SK-N-SH (cell line): ENCODE measurements at regions not wholly inside any gene's neighbourhood (a gene's known extent, or its start where the extent isn't known, plus 50 kb on each side); places are given as distances from the start of the nearest gene placed in this dataset.

ENCODE experiments used
- CTCF ChIP-seq: fragments of 200-600 bp; sonication (generic); IDR thresholded peaks from 2 replicates; pipeline ENCODE4 v1.6.1; 2017; ENCODE audit warnings: antibody characterized with exemption, mild to moderate bottlenecking, moderate library complexity
- ELF1 ChIP-seq: IDR thresholded peaks from 2 replicates; pipeline ENCODE4 v1.4.0; 2012
- POLR2AphosphoS5 ChIP-seq: IDR thresholded peaks from 2 replicates; pipeline ENCODE4 v1.6.1; 2012; ENCODE audit warnings: low read depth, low read length
- TCF12 ChIP-seq: IDR thresholded peaks from 2 replicates; pipeline ENCODE4 v1.4.0; 2012
- USF2 ChIP-seq: fragments of 150-350 bp; IDR thresholded peaks from 2 replicates; pipeline ENCODE4 v1.6.1; 2017; ENCODE audit warnings: antibody characterized with exemption, low read length, low read depth, borderline replicate concordance
- ZBTB33 ChIP-seq: IDR thresholded peaks from 2 replicates; pipeline ENCODE4 v1.4.0; 2012; ENCODE audit warnings: low read depth, borderline replicate concordance

- no peak for TF ChIP-seq CTCF
- TF ChIP-seq POLR2AphosphoS5 = no peak
- no peak for TF ChIP-seq ZBTB33
- TF ChIP-seq TCF12 = no peak
- TF ChIP-seq ELF1 = no peak
- TF ChIP-seq USF2 = no peak
Observed at GRCh38 chr2:126322342-126322741, 333.6 kb upstream of the GYPC start.
